HG03159 (cell line): ENCODE measurements at regions not wholly inside any gene's neighbourhood (a gene's known extent, or its start where the extent isn't known, plus 50 kb on each side); places are given as distances from the start of the nearest gene placed in this dataset.
"Not testable (repeated sequence)": the region's sequence is repeated elsewhere in the genome, so short reads cannot be mapped to it uniquely, and the experiment has no call there.

Experiments used
- ATAC-seq: cut with Tn5 transposase; IDR thresholded peaks from one replicate; pipeline ENCODE4 v1.9.1; 2021; ENCODE audit warnings: mild to moderate bottlenecking, moderate library complexity; ENCODE audit not compliant: unreplicated experiment

- no peak for ATAC-seq
Observed at GRCh38 chr21:19029816-19030215, 626.2 kb upstream of the TMPRSS15 start.

GRCh38 chr21:19031953-19032352, 628.4 kb upstream of the TMPRSS15 start:
- ATAC-seq = no peak

- ATAC-seq = no peak
Observed at GRCh38 chr21:19034041-19034440, 630.5 kb upstream of the TMPRSS15 start.

GRCh38 chr21:19034560-19034959, 631.0 kb upstream of the TMPRSS15 start:
- no peak for ATAC-seq

GRCh38 chr21:19045876-19046275, 642.3 kb upstream of the TMPRSS15 start:
- ATAC-seq = no peak

- no peak for ATAC-seq
Observed at GRCh38 chr21:19048098-19048672, 644.6 kb upstream of the TMPRSS15 start.

- no peak for ATAC-seq
Observed at GRCh38 chr21:19049567-19049966, 646.0 kb upstream of the TMPRSS15 start.

- no peak for ATAC-seq
Observed at GRCh38 chr21:19065164-19065563, 661.6 kb upstream of the TMPRSS15 start.

- no peak for ATAC-seq
Observed at GRCh38 chr21:19076031-19076430, 672.4 kb upstream of the TMPRSS15 start.

GRCh38 chr21:19109694-19110093, 706.1 kb upstream of the TMPRSS15 start:
- no peak for ATAC-seq

- ATAC-seq = not testable (repeated sequence)
Observed at GRCh38 chr21:19119259-19119658, 715.7 kb upstream of the TMPRSS15 start.

- no peak for ATAC-seq
Observed at GRCh38 chr21:19120591-19120990, 717.0 kb upstream of the TMPRSS15 start.

- ATAC-seq = no peak
Observed at GRCh38 chr21:19122356-19122755, 718.8 kb upstream of the TMPRSS15 start.

GRCh38 chr21:19123053-19123452, 719.5 kb upstream of the TMPRSS15 start:
- ATAC-seq = no peak

- ATAC-seq = no peak
Observed at GRCh38 chr21:19123525-19123924, 719.9 kb upstream of the TMPRSS15 start.

GRCh38 chr21:19124691-19125090, 721.1 kb upstream of the TMPRSS15 start:
- ATAC-seq = no peak

- ATAC-seq = no peak
Observed at GRCh38 chr21:19130379-19131028, 726.9 kb upstream of the TMPRSS15 start.

GRCh38 chr21:19141511-19141910, 737.9 kb upstream of the TMPRSS15 start:
- no peak for ATAC-seq

GRCh38 chr21:19145682-19146293, 742.2 kb upstream of the TMPRSS15 start:
- ATAC-seq = no peak

- ATAC-seq = no peak
Observed at GRCh38 chr21:19148056-19148455, 744.5 kb upstream of the TMPRSS15 start.

- ATAC-seq = no peak
Observed at GRCh38 chr21:19171585-19171984, 768.0 kb upstream of the TMPRSS15 start.

GRCh38 chr21:19181604-19182140, 778.1 kb upstream of the TMPRSS15 start:
- no peak for ATAC-seq
